ENCODE measurements at regions not wholly inside any gene's neighbourhood (a gene's known extent, or its start where the extent isn't known, plus 50 kb on each side); places are given as distances from the start of the nearest gene placed in this dataset.

DNA sequence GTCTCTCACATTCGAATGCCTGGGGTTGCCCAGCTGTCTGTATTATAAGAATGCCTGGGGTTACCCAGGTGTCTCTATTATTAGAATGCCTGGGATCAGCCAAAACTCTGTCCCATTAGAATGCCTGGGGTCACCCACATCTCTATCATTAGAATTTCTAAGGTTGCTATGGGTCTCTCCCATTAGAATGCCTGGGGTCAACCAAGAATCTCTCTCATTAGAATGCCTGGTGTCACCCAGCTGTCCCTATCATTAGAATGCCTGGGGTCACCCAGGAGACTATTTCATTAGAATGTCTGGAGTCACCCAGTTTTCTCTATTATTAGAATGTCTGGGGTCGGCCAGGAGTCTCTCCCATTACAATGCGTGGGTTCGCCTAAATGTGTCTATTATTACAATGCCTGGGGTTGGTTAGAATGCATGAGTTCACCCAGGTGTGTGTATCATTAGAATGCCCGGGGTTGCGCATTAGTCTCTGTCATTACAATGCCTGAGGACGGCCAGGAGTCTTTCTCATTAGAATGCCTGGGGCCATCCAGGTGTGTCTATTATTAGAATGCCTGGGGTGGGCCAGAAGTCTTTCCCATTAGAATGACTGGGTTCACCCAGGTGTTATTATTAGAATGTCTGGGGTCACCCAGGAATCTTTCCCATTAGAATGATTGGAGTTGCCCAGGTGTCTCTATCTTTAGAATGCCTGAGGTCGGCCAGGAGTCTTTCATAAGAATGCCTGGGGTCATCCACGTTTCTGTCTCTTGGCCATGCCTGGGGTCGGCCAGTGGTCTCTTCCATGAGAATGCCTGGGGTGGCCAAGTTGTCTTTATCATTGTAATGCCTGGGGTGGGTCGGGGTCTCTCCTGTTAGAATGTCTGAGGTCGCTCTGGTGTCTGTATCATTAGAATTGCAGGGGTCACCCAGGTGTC is 59.6 kb downstream of the RNF187 start:
- no peak for DNase-seq

DNA sequence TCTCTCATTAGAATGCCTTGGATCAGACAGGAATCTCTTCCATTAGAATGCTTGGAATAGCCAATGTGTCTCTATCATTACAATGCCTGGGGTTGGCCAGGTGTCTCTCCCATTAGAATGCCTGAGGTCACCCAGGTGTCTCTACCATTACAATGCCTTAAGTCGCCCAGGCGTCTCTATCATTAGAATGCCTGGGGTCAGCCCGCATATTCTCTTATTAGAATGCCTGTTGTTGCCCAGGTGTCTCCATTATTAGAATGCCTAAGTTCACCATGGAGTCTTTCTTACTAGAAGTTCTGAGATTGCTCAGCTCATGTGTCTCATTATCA is 60.2 kb downstream of the RNF187 start:
- no peak for DNase-seq

DNA sequence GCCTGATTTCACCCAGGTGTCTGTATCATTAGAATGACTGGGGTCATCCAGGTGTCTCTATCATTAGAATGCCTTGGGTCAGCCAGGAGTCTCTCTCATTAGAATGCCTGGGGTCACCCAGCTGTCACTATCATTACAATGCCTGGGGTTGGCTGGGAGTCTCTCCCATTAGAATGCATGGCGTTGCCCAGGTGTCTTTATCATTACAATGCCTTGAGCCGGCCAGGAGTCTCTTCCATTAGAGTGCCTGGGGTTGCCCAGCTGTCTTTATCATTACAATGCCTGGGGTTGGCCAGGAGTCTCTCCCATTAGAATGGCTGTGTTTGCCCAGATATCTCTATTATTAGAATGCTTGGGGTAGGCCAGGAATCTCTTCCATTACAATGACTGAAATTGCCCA is 61.6 kb downstream of the RNF187 start:
- no peak for DNase-seq

DNA sequence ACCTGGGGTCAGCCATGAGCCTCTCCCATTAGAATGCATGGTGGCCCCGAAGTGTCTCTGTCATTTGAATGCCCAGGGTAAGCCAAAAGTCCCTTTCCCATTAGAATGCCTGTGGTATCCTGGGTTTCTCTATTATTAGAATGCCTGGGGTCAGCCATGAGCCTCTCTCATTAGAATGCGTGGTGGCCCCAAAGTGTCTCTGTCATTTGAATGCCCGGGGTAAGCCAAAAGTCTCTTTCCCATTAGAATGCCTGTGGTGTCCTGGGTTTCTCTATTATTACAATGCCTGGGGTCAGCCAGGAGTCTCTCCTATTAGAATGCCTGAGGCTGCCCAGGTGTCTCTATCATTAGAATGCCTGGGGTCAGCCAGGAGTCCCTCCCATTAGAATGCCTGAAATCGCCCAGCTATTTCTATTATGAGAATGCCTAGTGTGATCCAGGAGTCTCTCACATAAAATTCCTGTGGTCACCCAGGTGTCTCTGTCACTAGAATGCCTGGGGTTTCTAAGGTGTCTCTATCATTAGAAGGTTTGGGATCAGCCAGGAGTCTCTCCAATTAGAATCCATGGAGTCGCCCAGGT is 65.5 kb downstream of the RNF187 start:
- no peak for DNase-seq

DNA sequence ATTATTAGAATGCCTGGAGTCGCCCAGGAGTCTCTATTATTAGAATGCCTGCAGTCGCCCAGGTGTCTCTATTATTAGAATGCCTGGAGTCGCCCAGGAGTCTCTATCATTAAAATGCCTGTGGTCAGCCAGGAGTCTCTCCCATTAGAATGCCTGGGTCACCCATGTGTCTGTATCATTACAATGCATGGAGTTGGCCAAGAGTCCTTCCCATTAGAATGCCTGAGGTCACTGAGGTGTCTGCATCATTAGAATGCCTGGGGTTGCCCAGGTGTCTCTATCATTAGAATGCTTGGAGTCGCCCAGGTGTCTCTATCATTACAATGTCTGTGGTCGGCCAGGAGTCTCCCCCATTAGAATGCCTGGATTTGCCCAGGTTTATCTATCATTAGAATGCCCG is 66.9 kb downstream of the RNF187 start:
- no peak for DNase-seq

DNA sequence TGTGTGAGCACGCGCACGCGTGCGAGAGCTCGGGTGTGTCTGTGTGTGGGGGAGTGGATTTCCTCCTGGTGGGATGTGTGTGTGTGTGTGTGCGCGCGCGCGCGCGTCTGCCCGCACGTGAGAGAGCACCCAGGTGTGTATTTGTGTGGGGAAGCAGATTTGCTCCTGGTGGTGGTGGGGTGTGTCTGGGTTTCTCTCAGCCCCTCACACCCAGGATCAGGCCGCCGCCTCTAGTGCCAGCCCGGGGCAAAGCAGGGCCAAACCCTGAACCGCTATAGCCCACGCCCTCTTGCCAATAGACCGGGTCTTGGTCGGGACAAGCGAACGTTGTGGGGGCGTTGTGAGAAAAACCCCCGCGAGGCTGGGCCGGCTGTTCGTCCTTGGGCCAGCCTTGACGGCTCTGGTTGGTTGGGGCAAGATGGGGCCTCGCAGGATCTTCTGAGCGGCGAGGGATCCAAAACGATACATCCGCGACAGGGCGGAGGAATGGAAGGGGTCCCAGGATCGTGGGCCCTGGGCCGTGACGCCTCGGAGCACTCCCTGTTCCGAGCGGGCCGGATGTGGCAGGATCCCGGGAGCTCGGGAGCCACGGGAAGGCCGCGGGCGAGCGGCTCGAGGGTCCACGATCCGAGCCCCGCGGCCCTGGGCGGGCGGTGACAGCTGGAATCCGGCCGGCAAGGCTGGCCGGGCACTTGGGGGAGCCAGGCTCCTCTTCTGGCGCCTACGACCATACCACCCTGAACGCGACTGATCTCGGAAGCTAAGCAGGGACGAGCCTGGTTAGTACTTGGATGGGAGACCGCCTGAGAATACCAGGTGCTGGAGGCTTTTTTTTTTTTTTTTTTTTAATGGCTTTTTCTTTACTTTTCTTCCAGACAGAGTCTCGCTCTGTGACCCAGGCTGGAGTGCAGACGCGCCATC is 68.2 kb downstream of the RNF187 start:
- peak in 3 of 5 experiments; percentile 8 to 25 (median 18) for DNase-seq

DNA sequence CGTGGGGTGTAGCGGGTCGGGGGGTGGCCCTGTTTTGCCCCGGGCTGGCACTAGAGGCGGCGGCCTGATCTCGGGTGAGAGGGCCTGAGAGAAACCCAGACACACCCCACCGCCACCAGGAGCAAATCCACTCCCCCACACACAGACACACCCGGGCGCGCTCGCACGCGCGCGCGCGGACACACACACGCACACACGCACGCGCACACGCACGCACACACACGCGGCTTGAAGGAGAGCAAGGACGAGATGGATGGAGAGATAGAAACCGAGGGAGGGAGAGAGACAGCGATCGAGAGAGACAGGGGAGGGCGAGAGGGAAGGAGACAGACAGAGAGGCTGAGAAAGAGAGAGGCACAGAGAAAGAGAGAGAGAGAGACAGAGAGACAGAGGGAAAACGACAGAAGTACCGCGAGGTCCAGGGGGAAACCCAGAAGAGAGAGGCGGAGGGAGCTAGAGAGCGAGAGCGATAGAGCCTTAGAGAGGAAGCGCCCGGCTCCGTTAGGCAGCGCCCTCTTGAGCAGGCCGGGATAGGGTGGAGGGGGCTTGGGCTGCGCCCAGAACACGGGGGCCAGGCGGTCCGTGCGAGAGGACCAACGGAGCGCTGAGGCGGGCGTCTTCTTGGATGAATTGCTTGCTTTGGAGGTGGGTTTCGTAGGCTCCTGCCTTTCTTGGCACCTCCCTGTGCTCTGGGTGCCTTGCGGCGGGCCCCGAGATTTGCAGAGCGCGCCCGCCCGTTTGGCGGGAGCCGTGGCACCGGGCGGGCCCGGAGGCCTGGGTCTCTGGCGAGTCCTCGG is 69.7 kb downstream of the RNF187 start:
- peak in 3 of 5 experiments; percentile 7 to 38 (median 22) for DNase-seq
